HG03280 (cell line): ENCODE measurements at regions not wholly inside any gene's neighbourhood (a gene's known extent, or its start where the extent isn't known, plus 50 kb on each side); places are given as distances from the start of the nearest gene placed in this dataset.

Experiments used
- ATAC-seq: cut with Tn5 transposase; IDR thresholded peaks from one replicate; pipeline ENCODE4 v1.9.1; 2021; ENCODE audit warnings: mild to moderate bottlenecking, moderate library complexity; ENCODE audit not compliant: unreplicated experiment

DNA sequence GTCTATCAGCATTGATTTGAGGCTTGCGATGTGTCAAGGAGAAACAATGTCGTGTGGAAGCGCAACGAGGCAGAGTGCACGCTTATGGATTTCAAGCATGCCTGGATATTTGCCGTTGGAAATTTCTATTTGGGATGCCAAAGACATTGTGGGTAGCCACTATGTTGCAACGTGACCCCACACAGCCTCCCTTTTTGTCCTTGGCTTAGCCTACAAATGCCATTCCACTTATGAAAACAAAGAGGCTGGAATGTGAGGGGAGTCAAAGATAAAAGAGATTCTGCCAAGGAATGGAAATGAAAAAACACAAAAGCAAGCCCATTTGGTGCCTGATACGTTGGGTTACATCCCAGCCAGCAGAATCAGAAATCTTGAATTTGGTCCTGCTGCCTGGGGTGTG is 721.2 kb downstream of the GALR1 start:
- ATAC-seq: no peak

- no peak for ATAC-seq
Observed at GRCh38 chr18:77973745-77974144, 724.1 kb downstream of the GALR1 start.

GRCh38 chr18:77974329-77974728 is 724.7 kb downstream of the GALR1 start:
- ATAC-seq: no peak

- ATAC-seq: no peak
Observed at GRCh38 chr18:77977331-77977730, 727.7 kb downstream of the GALR1 start.

DNA sequence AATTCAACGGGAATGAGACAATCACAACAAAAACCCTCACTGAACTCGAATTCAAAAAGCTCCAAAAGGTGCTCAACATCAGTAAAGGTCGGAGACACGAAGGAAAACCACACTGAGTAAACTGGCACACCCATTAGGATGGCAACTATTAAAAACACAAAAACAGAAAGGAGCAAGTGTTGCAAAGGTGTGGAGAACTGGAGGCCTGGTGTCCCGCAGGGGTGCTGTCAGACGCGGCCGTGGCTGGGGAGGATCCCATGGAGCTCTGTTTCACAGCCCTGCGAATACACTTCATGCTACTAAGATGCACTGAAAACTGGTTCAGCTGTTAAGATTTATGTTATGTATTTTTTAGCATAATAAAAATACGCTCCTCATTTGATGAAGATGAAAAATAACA is 730.6 kb downstream of the GALR1 start:
- ATAC-seq: no peak

- no peak for ATAC-seq
Observed at GRCh38 chr18:77981874-77982273, 732.2 kb downstream of the GALR1 start.

DNA sequence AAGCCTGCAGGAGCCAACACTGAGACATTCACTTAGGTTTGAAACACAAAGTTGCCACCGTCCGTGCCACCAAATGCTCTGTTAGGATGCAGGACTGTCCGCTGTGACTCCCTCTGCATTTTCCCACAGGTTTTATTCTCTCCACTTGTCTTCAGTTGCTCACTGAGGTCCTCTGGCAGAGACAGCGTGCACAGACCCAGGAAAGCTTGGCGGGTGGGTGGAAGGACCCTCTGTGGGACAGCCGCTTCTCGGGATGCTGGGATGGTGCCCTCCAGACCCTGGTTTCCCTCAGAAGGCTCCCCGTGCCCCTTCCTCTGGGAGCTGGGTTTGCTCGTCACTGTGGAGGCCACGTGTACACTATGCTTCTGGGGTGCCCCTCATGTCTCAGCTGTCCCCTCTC is 733.6 kb downstream of the GALR1 start:
- ATAC-seq: no peak

DNA sequence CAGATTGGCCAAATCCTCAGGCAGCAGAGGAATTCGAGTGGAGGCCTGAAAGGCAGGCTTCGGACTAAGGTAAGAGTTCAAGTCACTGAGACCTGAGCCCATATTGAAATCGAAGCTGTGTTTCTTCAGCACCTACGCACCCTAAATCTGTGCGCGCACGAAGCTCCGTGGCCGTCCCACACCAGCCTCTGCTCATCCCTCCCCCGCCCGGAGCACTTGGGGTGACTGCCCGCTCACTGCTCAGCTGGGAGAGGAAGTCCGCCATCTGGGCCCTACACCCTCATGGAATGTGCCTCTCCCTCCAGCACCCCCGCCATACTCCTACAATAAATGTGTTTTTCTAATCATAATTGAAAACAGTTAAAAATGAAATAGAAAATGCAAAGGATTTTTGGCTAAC is 734.5 kb downstream of the GALR1 start:
- no peak for ATAC-seq

DNA sequence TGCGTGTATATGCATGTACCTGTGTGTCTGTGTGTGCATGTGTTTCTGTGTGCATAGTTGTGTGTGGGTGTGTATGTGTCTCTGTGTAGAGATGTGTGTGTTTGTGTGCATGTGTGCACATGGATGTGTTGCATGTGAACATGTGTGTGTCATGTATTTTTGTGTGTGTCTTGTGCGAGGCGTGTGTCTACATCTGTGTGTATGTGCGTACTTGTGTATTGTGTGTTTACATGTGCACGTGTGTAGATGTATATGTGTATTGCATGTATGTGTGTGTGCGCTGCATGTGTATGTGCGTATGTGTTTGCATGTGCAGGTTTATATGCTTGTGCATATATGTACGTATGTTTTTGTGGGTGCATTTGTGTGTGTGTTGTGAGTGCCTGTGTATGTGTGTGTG is 735.2 kb downstream of the GALR1 start:
- no peak for ATAC-seq

GRCh38 chr18:77985526-77986281 is 736.1 kb downstream of the GALR1 start:
- ATAC-seq: no peak

DNA sequence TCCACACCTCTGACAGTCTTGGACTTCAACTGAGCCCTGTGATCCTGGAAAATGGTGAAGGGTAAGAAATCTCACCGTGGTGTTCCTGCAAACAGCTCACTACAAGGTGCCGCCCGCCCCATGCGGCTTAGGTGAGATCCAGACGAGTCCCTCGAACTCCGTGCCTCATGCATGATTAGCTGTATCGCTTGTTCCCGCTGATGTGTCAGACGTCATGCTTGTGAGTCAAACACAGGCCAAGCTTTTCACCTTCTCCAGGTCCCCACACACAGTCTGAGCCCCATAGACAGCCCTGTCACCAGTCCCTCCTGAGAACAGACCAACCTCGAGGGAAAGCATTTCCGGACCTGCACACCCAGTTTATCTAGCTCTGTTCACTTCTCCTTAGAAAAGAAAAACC is 740.5 kb downstream of the GALR1 start:
- no peak for ATAC-seq

- ATAC-seq: no peak
Observed at GRCh38 chr18:77990901-77991300, 741.3 kb downstream of the GALR1 start.

DNA sequence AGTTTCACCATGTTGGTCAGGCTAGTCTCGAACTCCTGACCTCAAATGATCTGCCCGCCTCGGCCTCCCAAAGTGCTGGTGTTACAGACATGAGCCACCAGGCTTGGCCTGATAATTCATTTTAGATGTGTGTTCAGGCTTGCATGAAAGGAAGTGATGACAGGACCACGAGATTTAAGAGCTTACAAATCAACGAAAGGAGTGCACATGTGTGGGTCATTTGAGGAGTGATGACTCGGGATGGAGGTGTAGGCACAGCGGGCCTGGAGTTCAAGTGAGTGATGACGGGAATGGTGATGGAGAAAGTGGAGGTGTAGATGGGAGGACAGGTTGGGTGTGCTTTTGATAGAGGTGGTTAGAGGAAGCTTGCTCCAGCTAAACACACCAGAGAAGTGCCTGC is 742.4 kb downstream of the GALR1 start:
- no peak for ATAC-seq

DNA sequence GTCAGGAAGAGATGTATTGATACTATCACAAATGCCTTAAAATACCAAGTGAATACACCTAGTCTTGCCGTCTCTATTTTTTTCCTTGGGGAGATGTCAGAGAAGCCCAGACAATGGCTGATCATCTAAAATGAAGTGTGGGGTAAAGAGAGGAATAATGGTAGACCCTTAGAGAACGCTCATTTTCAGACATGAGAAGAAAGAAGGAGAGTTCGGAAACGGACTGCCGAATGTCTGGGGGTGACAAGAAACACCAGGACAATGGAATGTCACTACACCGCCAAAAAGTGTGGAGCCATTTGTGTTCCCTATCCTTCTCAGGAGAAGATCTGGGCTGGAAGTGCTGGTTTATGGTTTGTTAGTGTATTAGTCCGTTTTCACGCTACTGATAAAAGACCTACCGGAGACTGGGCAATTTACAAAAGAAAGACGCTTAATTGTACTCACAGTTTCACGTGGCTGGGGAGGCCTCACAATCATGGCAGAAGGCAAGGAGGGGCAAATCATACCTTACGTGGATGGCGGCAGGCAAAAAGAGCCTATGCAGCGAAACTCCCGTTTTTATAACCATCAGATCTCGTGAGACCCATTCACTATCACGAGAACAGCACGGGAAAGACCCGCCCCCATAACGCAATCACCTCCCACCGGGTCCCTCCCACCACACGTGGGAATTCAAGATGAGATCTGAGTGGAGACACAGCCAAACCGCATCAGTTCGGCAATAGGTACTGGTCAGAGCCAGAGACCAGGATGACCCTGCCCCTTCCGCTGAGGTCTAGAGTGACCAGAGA is 743.7 kb downstream of the GALR1 start:
- no peak for ATAC-seq

DNA sequence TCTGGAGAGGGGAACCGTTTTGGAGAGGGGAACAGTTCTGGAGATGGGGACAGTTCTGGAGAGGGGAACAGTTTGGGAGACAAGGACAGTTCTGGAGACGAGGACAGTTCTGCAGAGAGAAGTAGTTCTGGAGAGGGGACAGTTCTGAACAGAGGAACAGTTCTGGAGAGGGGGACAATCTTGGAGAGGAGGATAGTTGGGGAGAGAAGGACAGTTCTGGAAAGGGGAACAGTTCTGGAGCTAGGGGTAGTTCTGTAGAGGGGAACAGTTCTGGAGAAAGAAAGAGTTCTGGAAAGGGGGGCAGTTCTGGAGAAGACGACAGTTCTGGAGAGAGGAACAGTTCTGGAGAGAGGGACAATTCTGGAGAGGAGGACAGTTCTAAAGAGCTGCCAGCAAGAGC is 745.9 kb downstream of the GALR1 start:
- no peak for ATAC-seq

GRCh38 chr18:77996737-77997136 is 747.1 kb downstream of the GALR1 start:
- ATAC-seq: no peak

DNA sequence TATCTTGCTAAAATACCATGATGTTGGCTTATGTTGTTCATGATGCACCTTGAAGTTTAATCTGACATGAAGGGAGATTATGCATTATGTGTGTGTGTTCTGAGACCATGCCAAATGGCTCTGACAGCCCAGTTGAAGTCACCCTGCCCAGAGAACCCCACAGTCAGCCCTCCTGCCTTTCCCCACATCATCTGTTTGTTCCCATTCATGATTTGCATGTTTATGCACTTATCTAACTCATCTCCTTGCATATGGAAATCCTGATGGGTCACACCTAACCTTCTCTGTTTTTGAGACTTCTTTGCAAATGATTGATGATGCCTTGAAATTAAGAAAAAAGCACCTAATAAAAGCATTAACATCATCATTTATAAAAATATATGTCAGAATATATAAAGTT is 752.2 kb downstream of the GALR1 start:
- no peak for ATAC-seq

DNA sequence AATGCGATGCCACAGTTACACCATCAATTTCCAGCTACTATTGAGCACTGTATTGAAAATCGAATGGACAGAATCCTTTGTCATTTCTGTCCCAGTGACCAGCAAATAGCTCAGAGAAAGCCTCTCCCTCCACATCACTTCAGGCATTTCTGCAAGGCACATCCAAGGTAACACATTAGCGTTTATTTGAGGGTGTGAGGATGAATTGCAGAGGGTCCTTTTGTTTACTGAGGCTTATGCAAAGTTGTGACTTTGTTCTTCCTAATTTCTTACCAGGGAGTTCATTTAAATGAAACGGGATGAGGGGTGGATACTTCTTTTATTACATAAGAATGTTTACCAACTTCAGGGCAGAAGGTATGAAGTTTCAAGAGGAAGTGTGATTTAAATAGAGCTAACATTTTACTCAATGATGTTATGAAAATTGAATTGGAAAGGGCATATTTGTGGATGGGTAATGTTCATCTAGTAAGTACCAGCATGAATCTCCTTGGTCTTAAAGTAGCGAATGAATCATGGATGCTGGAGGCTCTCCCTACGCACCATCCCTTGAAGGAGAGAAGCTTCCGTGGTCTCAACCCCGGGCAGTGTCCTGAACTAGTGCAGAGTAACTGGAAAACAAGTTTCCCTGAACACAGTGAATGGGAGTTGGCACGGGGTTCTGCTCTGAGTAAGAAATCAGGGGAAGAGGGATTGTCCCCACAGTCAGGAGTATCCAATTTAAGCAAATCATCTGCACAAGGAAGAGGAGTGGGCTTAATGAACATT is 756.5 kb downstream of the GALR1 start:
- ATAC-seq: no peak

GRCh38 chr18:78006774-78007260 is 757.2 kb downstream of the GALR1 start:
- no peak for ATAC-seq

DNA sequence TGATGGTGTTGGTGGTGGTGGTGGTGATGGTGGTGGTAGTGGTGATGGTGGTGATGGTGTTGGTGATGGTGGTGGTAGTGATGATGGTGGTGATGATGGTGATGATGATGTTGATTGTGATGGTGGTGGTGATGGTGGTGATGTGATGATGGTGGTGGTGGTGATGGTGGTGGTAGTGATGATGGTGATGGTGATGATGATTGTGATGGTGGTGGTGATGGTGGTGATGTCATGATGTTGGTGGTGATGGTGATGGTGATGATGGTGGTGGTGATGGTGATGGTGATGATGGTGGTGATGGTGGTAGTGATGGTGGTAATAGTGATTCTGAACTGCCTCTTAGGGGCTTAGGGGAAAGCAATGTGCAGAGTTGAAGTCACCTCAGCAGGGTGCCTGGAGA is 760.7 kb downstream of the GALR1 start:
- ATAC-seq: no peak

DNA sequence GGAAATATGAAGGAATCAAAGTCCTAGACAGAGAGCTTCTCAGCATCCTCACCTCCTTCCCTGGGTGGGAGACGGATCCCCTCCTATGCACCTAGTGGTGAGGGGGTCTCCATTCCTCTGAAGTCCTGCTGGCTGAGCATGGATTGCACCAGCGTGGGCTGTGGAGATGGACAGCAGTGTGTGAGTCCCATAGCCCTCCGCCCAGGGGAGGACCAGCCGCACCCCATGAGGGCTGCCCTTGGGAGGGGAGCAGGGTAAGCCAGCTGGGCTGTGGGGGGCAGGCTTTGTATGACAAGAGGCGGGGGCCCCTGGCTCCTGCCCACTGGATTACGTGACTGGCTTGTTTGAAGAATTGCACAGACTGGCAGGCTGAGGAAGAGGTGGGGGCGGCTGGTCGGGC is 768.2 kb downstream of the GALR1 start:
- no peak for ATAC-seq

DNA sequence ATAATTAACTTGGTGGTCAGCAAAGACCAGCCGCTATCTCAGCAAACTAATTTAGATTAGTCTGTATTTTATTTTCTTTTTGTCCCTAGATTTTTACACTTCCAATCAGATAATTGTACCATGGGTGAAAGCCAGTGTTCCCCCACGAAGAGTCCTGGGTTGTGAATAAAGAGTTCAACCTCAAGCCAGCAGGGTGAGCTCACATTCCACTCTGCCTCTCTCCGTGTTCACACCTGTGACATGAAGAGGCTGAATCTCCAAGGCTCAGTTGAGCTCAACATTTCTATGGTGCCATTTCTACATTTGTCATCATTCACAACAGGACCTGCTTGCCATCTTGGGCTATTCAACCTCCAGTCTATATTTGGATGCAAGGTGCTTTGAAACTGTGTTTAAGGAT is 771.5 kb downstream of the GALR1 start:
- no peak for ATAC-seq
